HG03135 (cell line): ENCODE measurements at regions not wholly inside any gene's neighbourhood (a gene's known extent, or its start where the extent isn't known, plus 50 kb on each side); places are given as distances from the start of the nearest gene placed in this dataset.

Experiments used
- ATAC-seq: cut with Tn5 transposase; IDR thresholded peaks from one replicate; pipeline ENCODE4 v1.9.1; 2021; ENCODE audit warnings: mild to moderate bottlenecking, moderate library complexity; ENCODE audit not compliant: unreplicated experiment

GRCh38 chr12:45622210-45622937, 107.1 kb upstream of the ARID2 start:
- ATAC-seq = no peak

GRCh38 chr12:45623221-45623620, 106.3 kb upstream of the ARID2 start:
- ATAC-seq = no peak

- no peak for ATAC-seq
Observed at GRCh38 chr12:45623940-45624339, 105.6 kb upstream of the ARID2 start.

GRCh38 chr12:45626965-45627364, 102.5 kb upstream of the ARID2 start:
- ATAC-seq = no peak

- no peak for ATAC-seq
Observed at GRCh38 chr12:45627407-45628069, 102.0 kb upstream of the ARID2 start.

- no peak for ATAC-seq
Observed at GRCh38 chr12:45629292-45629691, 100.2 kb upstream of the ARID2 start.

- ATAC-seq = no peak
Observed at GRCh38 chr12:45633733-45634132, 95.8 kb upstream of the ARID2 start.

- ATAC-seq = no peak
Observed at GRCh38 chr12:45634273-45634917, 95.1 kb upstream of the ARID2 start.

GRCh38 chr12:45637242-45637641, 92.3 kb upstream of the ARID2 start:
- ATAC-seq = no peak

- no peak for ATAC-seq
Observed at GRCh38 chr12:45637706-45638105, 91.8 kb upstream of the ARID2 start.

- ATAC-seq = no peak
Observed at GRCh38 chr12:45638386-45638785, 91.1 kb upstream of the ARID2 start.

GRCh38 chr12:45644541-45644940, 85.0 kb upstream of the ARID2 start:
- ATAC-seq = no peak

GRCh38 chr12:45646851-45647581, 82.5 kb upstream of the ARID2 start:
- no peak for ATAC-seq

GRCh38 chr12:45648070-45648469, 81.4 kb upstream of the ARID2 start:
- ATAC-seq = no peak

- ATAC-seq = no peak
Observed at GRCh38 chr12:45651029-45651428, 78.5 kb upstream of the ARID2 start.

- no peak for ATAC-seq
Observed at GRCh38 chr12:45654002-45654665, 75.4 kb upstream of the ARID2 start.

GRCh38 chr12:45655186-45655585, 74.3 kb upstream of the ARID2 start:
- peak; percentile 83 for ATAC-seq

GRCh38 chr12:45655743-45656142, 73.8 kb upstream of the ARID2 start:
- no peak for ATAC-seq

- no peak for ATAC-seq
Observed at GRCh38 chr12:45658020-45658419, 71.5 kb upstream of the ARID2 start.

- ATAC-seq = no peak
Observed at GRCh38 chr12:45660330-45660729, 69.2 kb upstream of the ARID2 start.

- ATAC-seq = no peak
Observed at GRCh38 chr12:45663455-45663854, 66.1 kb upstream of the ARID2 start.
